Hepatocyte (in vitro differentiated cells): ENCODE measurements at regions not wholly inside any gene's neighbourhood (a gene's known extent, or its start where the extent isn't known, plus 50 kb on each side); places are given as distances from the start of the nearest gene placed in this dataset.

ENCODE experiments used
- CTCF ChIP-seq: fragments of 200-600 bp; sonication (generic); IDR thresholded peaks from 2 replicates; pipeline ENCODE4 v1.5.1; 2016; ENCODE audit warnings: antibody characterized with exemption, mild to moderate bottlenecking; ENCODE audit not compliant: poor library complexity
- EZH2 ChIP-seq: fragments of 200-600 bp; sonication (generic); IDR thresholded peaks from 2 replicates; pipeline ENCODE4 v1.6.1; 2016; ENCODE audit warnings: antibody characterized with exemption, mild to moderate bottlenecking, borderline replicate concordance
- EZH2phosphoT487 ChIP-seq: fragments of 200-600 bp; sonication (generic); IDR thresholded peaks from one replicate; pipeline ENCODE4 v1.6.1; 2018; ENCODE audit warnings: antibody characterized with exemption, mild to moderate bottlenecking, low read depth, moderate library complexity; ENCODE audit not compliant: unreplicated experiment, severe bottlenecking

- TF ChIP-seq CTCF (no peak), EZH2 (no peak), EZH2phosphoT487 (no peak)
Observed at GRCh38 chrX:40173143-40174000, 75.6 kb upstream of the BCOR start.
